GM18867 (cell line): ENCODE measurements at regions not wholly inside any gene's neighbourhood (a gene's known extent, or its start where the extent isn't known, plus 50 kb on each side); places are given as distances from the start of the nearest gene placed in this dataset.

ENCODE experiments used
- ATAC-seq: cut with Tn5 transposase; IDR thresholded peaks from one replicate; pipeline ENCODE4 v1.9.1; 2021; ENCODE audit warnings: mild to moderate bottlenecking, moderate library complexity; ENCODE audit not compliant: unreplicated experiment

DNA sequence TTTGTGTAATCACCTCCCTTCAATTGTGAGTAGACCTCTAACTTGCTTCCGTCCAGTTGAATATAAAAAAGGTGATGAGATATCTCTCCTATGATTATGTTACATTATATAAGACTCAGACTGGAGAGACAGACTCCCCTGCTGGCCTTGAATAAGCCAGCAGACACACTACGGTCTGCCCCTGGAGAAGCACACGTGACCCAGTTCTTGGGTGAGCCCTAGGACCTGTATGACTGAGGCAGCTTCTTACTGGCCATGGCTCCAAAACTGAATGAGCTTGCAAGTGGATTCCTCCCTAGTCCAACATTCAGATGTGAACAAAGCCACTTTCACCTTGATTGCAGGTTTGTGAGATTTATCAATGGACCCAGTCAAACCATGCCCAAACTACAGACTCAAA, 427.9 kb upstream of the DCN start:
- ATAC-seq, result no peak

DNA sequence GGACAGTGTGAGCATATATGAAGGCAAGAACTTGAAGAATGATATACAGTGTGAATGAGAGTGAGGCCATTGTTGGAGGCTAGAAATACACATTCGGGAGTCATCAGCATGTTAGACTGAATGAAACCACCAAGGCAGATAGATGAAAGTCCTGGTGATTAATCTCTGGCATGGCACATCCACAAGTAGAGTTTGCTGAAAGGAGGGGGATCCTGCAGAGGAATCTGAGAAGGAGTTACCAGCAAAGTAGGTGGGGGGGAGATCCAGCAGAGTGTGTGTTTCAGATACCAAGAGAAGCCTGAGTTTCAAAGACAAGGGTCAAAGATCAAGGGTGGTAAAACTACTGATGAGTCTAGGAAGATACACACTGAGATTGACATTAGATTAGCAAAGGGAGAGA, 426.7 kb upstream of the DCN start:
- ATAC-seq, result peak; percentile 21

DNA sequence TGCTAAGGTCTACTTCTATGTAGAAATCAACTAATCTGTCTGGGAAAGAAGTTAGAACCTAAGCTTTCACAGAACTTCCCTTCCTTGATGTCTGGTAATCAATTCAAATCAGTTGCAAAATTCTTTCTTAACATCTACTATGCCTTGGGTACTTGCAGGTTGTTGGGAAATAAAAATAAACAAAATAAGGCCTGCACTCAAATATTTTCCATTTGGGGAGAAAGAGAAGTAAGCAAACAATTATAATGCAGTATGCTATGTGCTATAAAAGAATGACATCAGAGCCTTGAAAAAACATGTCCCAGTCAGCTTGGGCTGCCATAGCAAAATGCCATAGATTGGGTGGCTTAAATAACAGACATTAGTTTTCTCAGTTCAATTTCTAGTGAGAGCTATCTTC, 425.9 kb upstream of the DCN start:
- no peak for ATAC-seq

DNA sequence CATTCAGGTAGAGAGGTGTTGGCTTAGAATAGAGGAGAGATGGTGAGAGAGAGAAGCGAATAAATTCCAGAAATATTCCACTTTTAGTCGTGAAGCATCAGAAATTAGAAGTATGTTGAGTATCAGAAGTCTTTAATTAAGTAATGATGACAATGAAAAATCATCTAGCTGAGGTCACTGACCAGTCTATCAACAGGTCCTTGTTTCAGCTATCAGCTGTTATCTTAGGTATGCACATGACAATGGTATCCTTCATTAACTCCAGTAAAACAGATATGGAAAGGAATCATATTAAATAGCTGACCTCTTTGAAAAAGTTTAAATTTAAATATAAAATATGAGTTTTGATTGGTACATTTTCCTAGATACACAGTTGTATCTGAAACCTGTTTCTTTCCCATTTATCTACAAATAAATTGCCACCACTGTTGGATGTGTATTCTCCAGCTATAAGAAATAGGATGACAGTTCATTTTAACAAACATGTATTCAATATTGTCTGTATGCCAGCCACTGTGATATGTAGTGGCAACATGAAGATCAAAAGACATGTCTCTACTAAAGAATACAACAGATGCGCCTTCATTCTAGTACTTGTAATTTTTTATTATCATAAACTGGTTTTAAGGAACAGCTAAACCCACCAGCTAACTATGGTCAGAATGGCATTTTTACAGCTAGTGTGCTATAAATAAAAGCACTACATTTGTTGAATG, 424.2 kb upstream of the DCN start:
- no peak for ATAC-seq

DNA sequence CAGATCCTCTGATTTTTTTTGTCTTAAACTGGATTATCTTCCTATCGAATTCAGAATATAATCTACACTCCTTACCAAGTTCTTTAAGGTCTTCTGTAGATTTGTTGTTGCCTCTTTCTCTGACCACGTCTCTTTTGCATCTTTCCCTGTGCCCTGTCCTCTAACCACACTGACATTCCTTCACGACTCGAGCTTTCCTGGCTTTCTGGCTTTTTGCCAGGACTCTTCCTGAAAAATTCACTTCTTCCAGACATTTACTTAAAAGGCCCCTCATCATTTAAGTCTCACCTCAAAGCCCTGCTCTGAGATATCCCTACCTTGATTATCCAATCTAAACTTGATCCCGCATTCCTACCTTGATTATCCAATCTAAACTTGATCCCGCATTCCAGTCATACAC, 422.3 kb upstream of the DCN start:
- no peak for ATAC-seq

DNA sequence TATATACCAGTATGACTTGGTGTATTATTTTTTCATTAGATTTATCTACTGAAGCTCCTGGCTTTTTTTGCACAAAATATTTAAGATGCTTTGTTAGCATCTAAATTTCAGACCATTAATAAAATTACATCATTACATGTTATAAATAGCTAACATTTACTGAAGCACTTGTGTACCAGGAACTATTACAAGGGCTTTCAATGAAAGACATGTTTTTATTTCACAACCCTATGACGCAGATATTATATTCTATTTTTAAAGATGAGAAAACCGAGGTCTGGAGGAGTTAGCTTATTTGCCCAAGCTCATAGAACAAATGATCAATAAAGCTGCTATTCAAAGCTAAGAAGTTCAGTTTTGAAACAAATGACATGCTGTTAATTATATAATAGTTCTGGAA, 420.4 kb upstream of the DCN start:
- ATAC-seq, result no peak

DNA sequence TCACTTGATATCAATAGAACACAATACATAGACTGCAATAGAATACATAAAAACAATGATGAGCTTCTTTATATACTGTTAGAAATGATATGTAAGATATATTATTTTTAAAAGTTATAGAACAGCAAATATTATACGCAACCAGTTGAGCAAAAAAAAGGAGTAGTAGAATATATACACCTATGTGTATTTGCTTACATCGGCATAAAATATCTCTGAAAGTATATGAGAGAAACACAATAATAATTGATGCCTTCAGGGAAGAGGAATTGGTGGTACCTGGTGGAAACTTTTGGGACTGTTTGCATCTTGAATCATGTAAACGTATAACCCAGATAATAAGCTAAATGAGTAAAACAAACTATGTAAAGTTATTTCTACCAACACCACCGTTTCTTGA, 418.4 kb upstream of the DCN start:
- ATAC-seq, result no peak

DNA sequence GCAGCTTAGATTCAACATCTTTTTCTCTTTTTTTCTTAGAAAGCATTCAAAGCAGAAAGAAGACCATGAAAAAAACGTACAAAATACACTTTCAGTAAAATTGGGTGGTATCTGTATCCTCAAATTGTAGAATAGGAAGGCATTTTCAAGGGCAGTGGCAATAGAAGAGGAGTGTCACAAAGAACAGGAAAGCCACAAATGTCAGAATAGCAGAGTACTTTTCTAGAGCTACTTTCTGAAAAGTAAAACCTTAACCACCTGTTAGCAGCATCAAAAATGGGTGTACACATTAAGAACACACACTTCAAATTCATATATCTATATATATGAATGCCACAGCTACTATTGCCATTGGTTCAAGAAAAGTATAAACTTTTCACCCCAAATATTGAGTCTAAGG, 412.1 kb upstream of the DCN start:
- ATAC-seq, result no peak

DNA sequence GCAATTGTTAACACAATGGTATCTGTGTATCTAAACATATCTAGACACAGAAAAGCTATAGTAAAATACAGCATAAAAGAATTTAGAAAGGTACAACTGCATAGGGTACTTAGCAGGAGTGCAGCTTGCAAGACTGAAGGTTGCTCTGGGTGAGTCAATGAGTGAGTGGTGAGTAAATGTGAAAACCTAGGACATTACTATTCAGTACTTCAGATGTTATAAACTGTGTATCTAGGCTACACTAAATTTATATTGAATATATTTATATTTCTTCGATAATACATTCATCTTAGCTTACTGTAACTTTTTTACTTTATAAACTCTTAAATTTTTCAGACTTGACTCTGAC, 409.0 kb upstream of the DCN start:
- ATAC-seq, result no peak

DNA sequence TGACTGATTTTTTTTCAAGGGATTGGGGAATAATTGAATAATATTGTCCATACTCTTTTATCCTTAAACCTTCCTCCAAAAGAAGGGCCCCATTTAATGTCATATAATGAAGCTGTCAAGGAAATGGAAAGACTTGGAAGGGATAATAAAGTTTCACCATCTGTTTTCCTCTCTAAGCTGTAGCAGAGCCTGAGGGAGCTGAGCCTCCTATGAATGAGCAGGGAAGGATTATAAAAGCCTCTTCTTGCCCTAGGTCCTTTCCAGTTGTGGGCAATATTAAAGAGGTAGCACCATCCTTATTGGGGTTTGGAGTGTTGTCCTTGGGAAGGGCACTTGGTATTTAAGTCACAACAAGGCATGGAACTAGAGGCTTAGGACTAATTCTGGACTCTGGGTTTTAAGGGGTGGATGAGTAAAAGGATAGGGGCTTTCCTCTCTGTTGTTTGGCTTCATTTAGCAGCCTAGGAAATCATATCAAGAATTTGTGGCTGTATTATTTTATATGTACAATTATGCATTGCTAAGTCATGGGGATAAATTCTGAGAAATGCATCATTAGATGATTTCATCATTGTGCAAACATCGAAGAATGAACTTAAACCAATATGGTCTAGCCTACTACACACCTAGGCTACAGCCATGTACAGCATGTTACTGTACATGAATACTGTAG, 408.5 kb upstream of the DCN start:
- no peak for ATAC-seq

DNA sequence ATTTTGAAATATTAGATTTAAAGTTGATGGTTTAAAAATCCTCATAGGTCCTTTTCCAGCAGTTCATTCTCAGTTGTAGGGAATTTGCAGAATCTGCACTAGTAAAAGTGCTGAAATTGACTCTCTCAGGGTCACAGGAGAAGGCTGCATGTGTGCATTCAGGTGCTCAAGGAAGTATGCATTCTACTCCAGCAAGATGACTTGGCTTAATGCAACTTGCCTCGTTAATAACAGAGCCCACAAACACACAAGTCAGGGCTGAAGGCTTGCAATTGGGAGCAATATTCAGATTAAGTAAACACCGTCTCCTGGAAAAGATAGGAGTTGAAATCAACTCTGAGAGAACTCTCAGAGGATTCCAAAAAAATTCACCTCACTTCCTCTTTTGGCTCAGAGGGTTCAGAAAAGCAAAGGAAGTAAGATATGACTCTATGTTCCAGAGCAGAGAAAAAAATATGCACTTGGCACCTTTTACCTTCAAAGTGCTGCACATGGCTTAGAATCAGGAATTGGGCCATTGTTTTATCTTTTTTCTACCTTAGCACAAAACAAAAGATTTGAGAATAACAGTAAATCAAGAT, 406.3 kb upstream of the DCN start:
- ATAC-seq, result no peak

DNA sequence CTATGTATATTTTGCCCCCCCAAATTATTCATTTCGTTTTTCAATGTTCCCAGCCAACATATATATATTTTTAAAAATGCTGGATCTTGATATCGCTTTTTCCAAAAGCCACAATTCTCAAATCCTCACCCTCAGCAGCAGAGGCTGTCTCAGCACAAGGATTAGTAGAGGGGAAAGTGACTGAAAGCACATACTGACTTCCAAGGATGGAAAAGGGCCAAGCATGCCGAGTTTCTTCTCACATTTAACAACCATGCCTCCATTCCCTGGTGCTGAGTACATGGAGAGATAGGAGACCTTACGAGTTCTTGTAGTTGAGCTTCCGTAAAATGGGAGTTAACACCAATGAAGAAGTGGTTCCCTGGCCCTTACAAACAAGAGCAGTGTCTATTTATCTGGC, 403.4 kb upstream of the DCN start:
- ATAC-seq, result no peak

DNA sequence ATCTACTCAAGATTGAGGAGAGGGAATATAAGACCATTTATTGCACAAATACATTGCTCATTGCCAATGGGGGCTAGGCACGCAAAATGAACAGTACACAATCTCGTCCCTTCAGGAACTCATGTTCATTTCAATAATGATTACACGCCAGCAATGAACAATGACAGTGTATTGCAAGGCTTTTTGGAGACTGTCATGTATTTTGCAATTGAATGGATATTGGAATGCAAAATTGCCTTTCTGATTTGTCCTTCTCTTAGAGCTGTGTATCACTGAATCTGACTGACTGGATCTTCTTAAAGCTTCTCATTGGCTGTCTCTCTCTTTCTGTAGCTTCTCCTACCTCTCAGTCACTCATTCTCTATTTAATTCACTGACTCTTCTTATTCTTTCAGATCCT, 400.2 kb upstream of the DCN start:
- no peak for ATAC-seq

DNA sequence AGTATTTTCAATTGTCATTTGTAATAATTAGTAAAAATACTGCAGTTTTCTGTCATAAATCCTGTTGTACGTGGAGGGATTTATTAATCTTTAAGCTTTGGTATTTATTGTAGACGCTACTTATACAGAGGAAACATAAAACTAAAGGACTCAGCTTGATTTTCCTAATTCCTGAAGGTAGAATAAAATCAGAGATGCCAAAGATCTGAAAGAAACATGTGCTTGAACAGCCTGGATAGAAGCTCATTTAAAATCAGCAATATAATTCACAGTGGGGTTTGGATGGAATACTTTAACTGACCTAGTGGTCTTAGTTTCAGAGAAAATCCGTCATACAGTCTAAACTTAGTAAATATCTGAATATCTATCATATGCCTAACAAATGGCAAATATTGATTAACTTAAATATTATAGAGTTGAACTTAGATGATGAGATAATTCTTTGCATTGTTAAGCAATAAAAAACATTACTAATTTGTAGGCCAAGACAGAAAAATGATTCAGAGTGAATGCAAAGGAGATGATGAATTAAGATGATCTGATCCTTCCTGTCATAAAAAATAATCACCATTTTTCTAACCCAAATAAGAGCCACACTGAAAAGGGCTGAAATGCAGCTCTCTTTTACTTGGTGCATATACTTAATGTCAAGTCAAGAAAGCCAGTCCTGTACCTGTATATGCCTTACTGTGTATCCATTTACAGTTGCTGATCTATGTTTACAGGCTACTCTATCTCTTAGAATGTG, 397.1 kb upstream of the DCN start:
- no peak for ATAC-seq

DNA sequence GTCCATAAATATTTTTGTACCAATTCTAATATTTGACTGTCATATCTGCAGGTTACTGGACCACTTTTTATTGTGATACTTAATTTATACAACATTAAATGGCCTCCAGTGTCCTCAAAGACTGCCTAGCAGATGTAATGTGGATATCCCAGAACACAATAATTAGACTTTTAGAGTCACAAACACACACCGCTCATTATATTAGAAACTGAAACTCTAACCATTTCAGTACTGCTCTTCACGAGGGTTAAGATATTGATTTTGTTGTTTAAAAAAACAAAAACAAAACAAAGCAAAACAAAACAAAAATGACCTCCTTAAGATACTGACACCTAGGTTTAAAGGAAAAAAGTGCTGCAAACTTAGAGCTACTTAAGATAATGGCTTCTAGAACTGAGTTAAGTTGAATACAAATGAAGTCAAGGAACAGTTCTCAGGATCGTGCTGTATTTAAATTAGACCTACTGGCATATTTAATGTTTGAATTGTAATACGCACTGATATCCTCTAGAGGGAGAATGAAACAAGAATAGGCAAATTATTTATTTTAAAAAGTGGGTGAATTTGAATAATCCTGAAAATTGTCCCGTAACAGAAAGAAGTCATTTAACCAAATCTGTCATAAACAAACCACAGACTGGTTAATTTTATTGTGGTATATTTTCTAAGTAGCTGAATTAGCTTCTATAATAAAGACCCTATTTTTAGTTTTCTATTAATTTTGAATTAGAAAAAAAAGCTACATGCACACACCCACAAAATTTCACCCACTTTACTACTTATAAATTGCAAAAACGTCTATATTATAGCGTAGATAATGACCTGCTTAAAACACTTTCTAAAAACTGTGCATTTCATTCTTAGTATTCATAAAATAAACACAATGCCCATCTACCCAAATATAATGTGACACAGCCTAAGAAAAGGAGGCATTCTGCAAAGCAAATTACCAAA, 395.2 kb upstream of the DCN start:
- ATAC-seq, result peak; percentile 72

DNA sequence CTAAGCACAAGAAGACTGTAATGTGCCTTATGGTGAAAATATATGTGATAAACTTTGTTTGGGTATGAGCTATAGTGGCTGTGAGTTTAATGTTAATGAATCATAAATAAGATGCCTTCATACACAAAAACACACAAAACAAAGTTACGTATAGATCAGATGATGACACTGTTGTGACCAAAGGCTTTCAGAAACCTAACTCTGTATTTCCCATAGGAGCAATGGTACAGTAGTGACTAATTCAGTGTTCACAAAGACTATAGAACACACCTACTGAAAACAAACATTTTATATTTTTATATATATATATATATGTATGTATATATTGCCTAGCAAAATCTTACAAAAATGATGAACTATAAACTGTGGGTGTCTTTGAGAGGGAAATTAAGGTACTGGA, 393.8 kb upstream of the DCN start:
- ATAC-seq, result no peak

DNA sequence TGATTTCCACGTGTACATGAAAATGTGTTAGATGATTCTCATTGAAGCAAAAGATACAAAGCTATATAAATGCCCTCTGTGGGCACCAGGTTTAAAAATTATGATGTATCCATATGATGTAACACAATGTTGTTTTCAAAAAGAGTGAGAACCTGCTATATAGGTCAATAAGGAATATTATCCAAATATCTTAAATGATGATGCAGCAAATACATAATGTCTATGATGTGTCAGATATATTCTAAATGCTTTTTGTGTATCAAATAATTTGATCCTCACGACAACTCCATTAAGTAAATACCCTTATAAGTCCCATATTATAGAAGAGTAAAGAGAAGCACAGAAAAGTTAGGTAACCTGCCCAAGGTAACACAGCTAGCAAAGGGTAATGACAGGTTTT, 393.0 kb upstream of the DCN start:
- ATAC-seq, result no peak

DNA sequence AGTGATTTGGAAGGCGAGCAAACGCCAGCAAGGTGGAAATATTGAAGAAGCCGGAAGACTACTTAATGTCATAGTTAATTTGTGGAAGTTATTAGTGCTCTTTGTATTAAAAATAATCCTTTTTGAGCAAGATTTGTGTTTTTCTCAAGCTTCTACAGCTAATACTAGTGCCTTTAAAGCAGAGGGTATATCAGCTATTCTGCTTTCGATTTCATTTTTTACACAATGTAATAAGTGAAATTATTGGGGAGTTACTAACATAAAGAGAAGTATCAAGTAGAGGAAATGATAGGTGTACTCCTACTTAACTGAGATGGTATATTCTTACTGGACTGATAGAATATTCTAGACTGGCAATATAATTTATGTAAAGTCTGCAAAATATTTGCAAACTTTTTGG, 392.4 kb upstream of the DCN start:
- no peak for ATAC-seq

DNA sequence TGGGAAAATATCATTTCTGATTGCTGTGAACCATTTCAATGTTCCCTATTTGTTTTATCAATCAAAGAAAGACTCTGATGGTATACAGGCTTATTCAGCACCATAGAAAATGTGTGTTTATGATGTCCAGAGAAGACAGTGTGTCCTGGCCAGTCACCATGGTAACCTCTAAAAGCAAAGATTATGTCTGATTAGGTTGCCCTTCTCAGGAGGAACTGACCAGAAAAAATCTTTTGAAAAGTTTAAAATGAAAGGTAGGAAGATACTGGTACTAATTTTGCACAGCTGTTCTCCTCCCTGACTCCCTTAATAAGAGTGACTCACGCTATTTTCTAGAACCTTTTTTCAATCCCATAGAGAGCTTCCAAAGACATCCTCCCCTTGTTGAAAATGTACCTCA, 391.8 kb upstream of the DCN start:
- no peak for ATAC-seq

DNA sequence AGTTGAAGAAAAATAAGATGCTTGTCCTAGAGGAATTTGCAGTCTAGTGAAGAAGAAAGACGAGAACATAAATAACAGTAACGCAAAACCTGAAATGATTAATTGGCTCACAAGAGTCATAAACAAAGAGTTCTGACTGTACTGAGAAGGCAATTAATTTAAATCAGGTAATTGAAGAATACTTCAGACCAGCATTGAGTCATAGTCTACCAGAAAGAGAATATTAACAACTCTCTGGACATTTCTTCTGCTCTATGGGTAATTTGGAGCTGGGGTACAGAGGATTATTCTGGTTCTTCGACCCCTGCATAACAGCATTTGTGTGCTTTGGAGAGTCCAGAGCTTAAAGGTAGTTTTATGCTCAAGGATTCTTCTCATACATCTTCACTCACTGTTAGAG, 390.3 kb upstream of the DCN start:
- no peak for ATAC-seq

DNA sequence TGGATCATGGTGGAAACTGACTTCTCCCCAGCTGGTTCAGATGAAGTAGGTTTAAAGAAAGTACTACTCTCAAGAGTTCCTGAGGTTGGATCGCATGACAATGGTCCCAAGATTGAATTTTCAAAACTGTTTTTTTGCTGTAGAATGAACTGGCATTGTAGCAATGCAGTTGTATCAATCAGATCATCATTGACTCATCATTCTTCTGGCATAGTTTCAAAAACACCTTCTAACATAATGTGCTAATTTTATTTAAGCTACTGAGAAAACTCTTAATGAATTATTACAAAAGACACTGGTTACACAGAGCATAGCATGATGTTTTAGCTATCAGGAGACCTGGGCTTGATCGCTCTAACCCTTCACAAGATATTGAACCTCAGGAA, 384.5 kb upstream of the DCN start:
- no peak for ATAC-seq
